Activated CD4-positive, alpha-beta memory T cell treated with anti-CD3 and anti-CD28 coated beads for 36 hours (primary cell): ENCODE measurements at regions not wholly inside any gene's neighbourhood (a gene's known extent, or its start where the extent isn't known, plus 50 kb on each side); places are given as distances from the start of the nearest gene placed in this dataset.

ENCODE experiments used
- CTCF ChIA-PET: fragments of 350-600 bp; sonication (Branson Sonifier 250); formaldehyde crosslinking; loops from one replicate; lab custom pipeline; 2021; ENCODE audit warnings: antibody characterized with exemption, inconsistent platforms; lab: Charles Lee
- POLR2A ChIA-PET: fragments of 350-600 bp; sonication (Branson Sonifier 250); formaldehyde crosslinking; loops from one replicate; lab custom pipeline; 2021; ENCODE audit warnings: antibody characterized with exemption; lab: Charles Lee
- DNase-seq: peaks from one replicate; pipeline ENCODE4 v3.0.0-alpha.2; 2020
- H3K27ac Mint-ChIP-seq: one replicate; pipeline ENCODE4 v1.8.0; 2021; ENCODE audit warnings: mixed read lengths
- H3K27me3 Mint-ChIP-seq: one replicate; pipeline ENCODE4 v1.8.0; 2021; ENCODE audit warnings: mixed read lengths
- H3K36me3 Mint-ChIP-seq: one replicate; pipeline ENCODE4 v1.8.0; 2021; ENCODE audit warnings: mixed read lengths
- H3K4me1 Mint-ChIP-seq: one replicate; pipeline ENCODE4 v1.8.0; 2021; ENCODE audit warnings: low read depth, mixed read lengths
- H3K4me3 Mint-ChIP-seq: one replicate; pipeline ENCODE4 v1.8.0; 2021; ENCODE audit warnings: mild to moderate bottlenecking, mixed read lengths
- H3K9me3 Mint-ChIP-seq: one replicate; pipeline ENCODE4 v1.8.0; 2021; ENCODE audit warnings: mixed read lengths
- intact Hi-C: fragments of 100-400 bp; cut with micrococcal nuclease; formaldehyde crosslinking; loops from one replicate; pipeline ENCODE4 v1.15.1; 2023

DNA sequence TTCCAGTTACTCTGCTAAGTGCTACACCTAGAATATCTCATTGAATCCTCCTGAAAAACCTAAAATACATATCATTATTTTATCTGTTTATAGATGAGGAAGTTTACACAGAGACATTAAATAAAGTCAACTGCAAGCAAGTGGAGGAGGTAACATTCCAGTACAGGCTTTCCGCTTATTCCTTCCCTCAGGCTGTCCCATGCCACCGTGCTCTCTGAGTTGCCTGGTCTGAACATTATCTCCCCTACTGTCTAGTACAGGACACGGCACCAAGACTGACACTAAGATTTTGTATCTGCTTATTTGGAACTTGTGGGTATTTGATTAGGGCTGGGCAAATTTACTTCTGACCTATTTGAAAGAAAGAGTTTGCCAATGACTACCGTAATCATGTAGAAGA lies 172.4 kb upstream of the STK32A start:
- Mint-ChIP-seq H3K4me1 (peaks cover 4% of the 10 kb centered on the region), H3K9me3 (no peaks in the 10 kb centered on the region), H3K4me3 (no peak overlapping the region), H3K36me3 (no peaks in the 10 kb centered on the region), H3K27me3 (no peaks in the 10 kb centered on the region), H3K27ac (no peak overlapping the region)
- ChIA-PET POLR2A (no interaction called here), CTCF (no interaction called here)
- intact Hi-C loops, result no loop called here
- DNase-seq, result no peak

DNA sequence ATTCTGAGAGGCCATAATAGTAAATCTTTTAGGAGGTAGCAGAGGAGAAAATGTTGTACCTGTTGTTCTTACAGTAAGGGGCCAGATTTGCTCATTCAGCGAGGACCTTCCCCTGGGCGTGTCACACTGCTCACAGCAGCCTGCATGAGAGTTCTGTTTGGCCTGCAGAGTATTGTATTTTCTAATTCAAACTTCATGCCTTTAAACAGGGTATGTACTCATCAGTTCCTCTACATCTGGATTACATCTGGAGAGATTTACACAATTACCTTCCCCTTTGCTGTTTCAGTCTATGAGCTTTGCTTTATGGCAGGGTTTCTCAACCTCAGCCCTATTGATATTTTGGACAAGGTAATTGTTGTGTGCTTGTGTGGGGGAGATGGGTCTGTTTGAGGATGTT lies 170.9 kb upstream of the STK32A start:
- peaks cover 4% of the 10 kb centered on the region for H3K4me1 Mint-ChIP-seq
- H3K4me3 Mint-ChIP-seq, result no peak overlapping the region
- ChIA-PET POLR2A (no interaction called here), CTCF (no interaction called here)
- H3K27me3 Mint-ChIP-seq, result no peaks in the 10 kb centered on the region
- no peak for DNase-seq
- no peaks in the 10 kb centered on the region for H3K36me3 Mint-ChIP-seq
- no peak overlapping the region for H3K27ac Mint-ChIP-seq
- H3K9me3 Mint-ChIP-seq, result no peaks in the 10 kb centered on the region
- intact Hi-C loops, result no loop called here

DNA sequence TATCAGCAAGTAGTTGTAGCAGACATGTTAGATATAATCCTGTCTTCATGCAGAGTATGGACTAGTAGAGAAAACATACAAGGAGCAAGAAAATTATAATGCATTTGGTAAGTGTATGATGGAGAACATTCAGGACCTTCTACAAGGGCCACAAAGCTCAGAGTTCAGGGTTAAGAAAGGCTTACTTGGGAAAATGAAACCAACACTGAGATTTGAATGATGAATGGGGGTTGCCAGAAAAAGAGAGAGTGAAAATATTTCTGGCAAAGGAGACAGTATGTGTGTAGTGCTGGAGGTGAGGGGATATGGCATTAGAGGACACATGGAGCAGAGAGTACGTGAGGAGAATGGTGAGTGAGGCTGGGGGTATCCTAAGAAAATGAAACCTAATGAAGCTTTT lies 169.8 kb upstream of the STK32A start:
- Mint-ChIP-seq H3K36me3 (no peaks in the 10 kb centered on the region), H3K4me3 (no peak overlapping the region), H3K27me3 (no peaks in the 10 kb centered on the region), H3K9me3 (no peaks in the 10 kb centered on the region), H3K4me1 (peaks cover 4% of the 10 kb centered on the region), H3K27ac (no peak overlapping the region)
- intact Hi-C loops, result no loop called here
- ChIA-PET POLR2A (no interaction called here), CTCF (no interaction called here)
- no peak for DNase-seq

- no peak overlapping the region for H3K27ac Mint-ChIP-seq
- no peaks in the 10 kb centered on the region for H3K36me3 Mint-ChIP-seq
- POLR2A ChIA-PET, result no interaction called here
- H3K27me3 Mint-ChIP-seq, result no peaks in the 10 kb centered on the region
- DNase-seq, result no peak
- peaks cover 4% of the 10 kb centered on the region for H3K4me1 Mint-ChIP-seq
- no peaks in the 10 kb centered on the region for H3K9me3 Mint-ChIP-seq
- intact Hi-C loops, result no loop called here
- CTCF ChIA-PET, result interaction anchor here (2.2 kb wide), 1 partner anchor 120 kb away, joined by 5 read pairs; no protein-coding TSS in a partner anchor
- no peak overlapping the region for H3K4me3 Mint-ChIP-seq
Observed at GRCh38 chr5:147068998-147069397, 165.8 kb upstream of the STK32A start.

DNA sequence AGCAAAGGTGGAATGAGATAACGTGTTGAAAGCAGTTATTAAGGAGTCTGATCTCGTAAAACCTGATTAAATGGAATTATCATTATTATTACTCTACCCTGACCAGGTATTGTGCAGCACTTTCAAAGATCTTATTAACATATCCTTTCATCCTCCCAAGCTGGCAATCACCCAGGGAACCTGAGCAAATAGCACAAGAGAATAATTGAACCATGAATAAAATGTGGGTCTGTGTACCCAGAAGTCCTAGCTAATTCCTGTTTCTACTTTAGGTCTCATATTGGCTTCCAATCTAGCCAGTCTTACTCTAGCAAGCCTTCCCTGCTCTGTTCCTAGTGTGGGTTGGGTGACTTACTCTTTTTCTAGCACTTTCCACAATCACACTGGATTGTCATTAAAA lies 162.2 kb upstream of the STK32A start:
- Mint-ChIP-seq H3K27ac (no peak overlapping the region), H3K27me3 (no peaks in the 10 kb centered on the region)

GRCh38 chr5:147073098-147073497 lies 161.7 kb upstream of the STK32A start:
- ChIA-PET POLR2A (interaction anchor here (0.6 kb wide), 1 partner anchor 246 kb away, joined by 3 read pairs; no protein-coding TSS in a partner anchor), CTCF (no interaction called here)
- H3K27me3 Mint-ChIP-seq, result no peaks in the 10 kb centered on the region
- H3K4me1 Mint-ChIP-seq, result no peaks in the 10 kb centered on the region
- no peak for DNase-seq
- no peaks in the 10 kb centered on the region for H3K9me3 Mint-ChIP-seq
- H3K4me3 Mint-ChIP-seq, result no peak overlapping the region
- intact Hi-C loops, result no loop called here
- no peaks in the 10 kb centered on the region for H3K36me3 Mint-ChIP-seq
- no peak overlapping the region for H3K27ac Mint-ChIP-seq

More for the DNA sequence above, 162.2 kb upstream of the STK32A start:
- POLR2A ChIA-PET, result interaction anchor here (0.6 kb wide), 1 partner anchor 246 kb away, joined by 3 read pairs; no protein-coding TSS in a partner anchor
- CTCF ChIA-PET, result no interaction called here
- no peaks in the 10 kb centered on the region for H3K36me3 Mint-ChIP-seq
- H3K4me3 Mint-ChIP-seq, result no peak overlapping the region
- intact Hi-C loops, result no loop called here
- no peaks in the 10 kb centered on the region for H3K9me3 Mint-ChIP-seq
- H3K4me1 Mint-ChIP-seq, result no peaks in the 10 kb centered on the region
- no peak for DNase-seq

- POLR2A ChIA-PET, result no interaction called here
- Mint-ChIP-seq H3K27ac (no peak overlapping the region), H3K36me3 (no peaks in the 10 kb centered on the region), H3K27me3 (no peaks in the 10 kb centered on the region), H3K4me3 (no peak overlapping the region), H3K9me3 (no peaks in the 10 kb centered on the region), H3K4me1 (no peaks in the 10 kb centered on the region)
- no peak for DNase-seq
- intact Hi-C loops, result no loop called here
- CTCF ChIA-PET, result interaction anchor here (1.5 kb wide), 1 partner anchor 23 kb away, joined by 3 read pairs; no protein-coding TSS in a partner anchor
Observed at GRCh38 chr5:147075187-147075586, 159.6 kb upstream of the STK32A start.

GRCh38 chr5:147080391-147080790 lies 154.4 kb upstream of the STK32A start:
- Mint-ChIP-seq H3K4me1 (no peaks in the 10 kb centered on the region), H3K4me3 (no peak overlapping the region), H3K27ac (no peak overlapping the region), H3K9me3 (no peaks in the 10 kb centered on the region), H3K27me3 (no peaks in the 10 kb centered on the region), H3K36me3 (no peaks in the 10 kb centered on the region)
- ChIA-PET CTCF (no interaction called here), POLR2A (no interaction called here)
- intact Hi-C loops, result no loop called here
- no peak for DNase-seq

- H3K27ac Mint-ChIP-seq, result no peak overlapping the region
- no peaks in the 10 kb centered on the region for H3K9me3 Mint-ChIP-seq
- intact Hi-C loops, result no loop called here
- DNase-seq, result no peak
- POLR2A ChIA-PET, result no interaction called here
- no peaks in the 10 kb centered on the region for H3K27me3 Mint-ChIP-seq
- CTCF ChIA-PET, result no interaction called here
- H3K4me3 Mint-ChIP-seq, result no peak overlapping the region
- H3K36me3 Mint-ChIP-seq, result no peaks in the 10 kb centered on the region
- no peaks in the 10 kb centered on the region for H3K4me1 Mint-ChIP-seq
Observed at GRCh38 chr5:147081311-147081764, 153.5 kb upstream of the STK32A start.

DNA sequence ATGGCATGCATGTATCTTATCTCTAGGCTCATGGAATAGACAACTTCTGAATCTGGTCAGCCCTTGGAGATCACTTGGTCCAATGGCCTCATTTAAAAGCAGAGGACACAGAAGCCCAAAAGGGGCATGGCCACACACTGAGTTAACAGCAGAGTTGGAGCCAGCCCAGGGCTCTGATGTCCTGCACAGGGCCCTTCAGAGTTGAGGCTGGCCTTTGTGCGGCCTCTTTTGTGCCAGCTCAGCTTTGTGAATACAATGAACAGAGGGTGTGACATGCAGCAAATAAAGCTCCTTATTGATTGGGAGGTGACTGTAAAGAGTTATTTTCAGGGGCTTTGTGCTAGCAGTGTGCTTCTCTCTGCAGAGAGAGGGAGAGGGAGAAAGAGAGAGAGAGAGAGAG lies 150.1 kb upstream of the STK32A start:
- no peak for DNase-seq
- Mint-ChIP-seq H3K4me1 (no peaks in the 10 kb centered on the region), H3K36me3 (no peaks in the 10 kb centered on the region), H3K9me3 (no peaks in the 10 kb centered on the region), H3K4me3 (no peak overlapping the region), H3K27ac (no peak overlapping the region), H3K27me3 (no peaks in the 10 kb centered on the region)
- CTCF ChIA-PET, result no interaction called here
- POLR2A ChIA-PET, result no interaction called here
- intact Hi-C loops, result no loop called here

- ChIA-PET CTCF (no interaction called here), POLR2A (no interaction called here)
- intact Hi-C loops, result no loop called here
- Mint-ChIP-seq H3K9me3 (no peaks in the 10 kb centered on the region), H3K4me1 (no peaks in the 10 kb centered on the region), H3K4me3 (no peak overlapping the region), H3K36me3 (no peaks in the 10 kb centered on the region), H3K27ac (no peak overlapping the region), H3K27me3 (no peaks in the 10 kb centered on the region)
- DNase-seq, result no peak
Observed at GRCh38 chr5:147085409-147085808, 149.4 kb upstream of the STK32A start.

DNA sequence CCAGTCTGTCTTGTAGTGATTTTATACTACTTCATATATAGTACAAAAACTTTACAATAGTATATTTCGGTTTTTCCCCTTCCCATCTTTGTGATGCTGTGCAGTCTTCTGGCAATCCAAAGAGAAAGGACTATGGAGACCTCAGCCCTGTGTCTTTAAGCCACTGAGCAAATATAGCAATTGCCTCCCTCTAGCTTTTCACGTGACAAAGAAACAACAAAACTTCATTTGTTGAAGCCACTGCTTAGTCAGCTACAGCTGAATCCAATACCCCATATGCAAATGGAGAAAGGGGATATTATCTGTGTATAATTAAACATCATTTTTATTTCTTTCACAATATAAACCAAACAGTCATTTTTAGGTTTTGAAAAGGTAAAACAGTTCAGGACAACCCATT lies 142.8 kb upstream of the STK32A start:
- Mint-ChIP-seq H3K9me3 (no peaks in the 10 kb centered on the region), H3K4me1 (no peaks in the 10 kb centered on the region), H3K4me3 (no peak overlapping the region), H3K36me3 (no peaks in the 10 kb centered on the region), H3K27me3 (peaks cover 3% of the 10 kb centered on the region), H3K27ac (no peak overlapping the region)
- DNase-seq, result no peak
- CTCF ChIA-PET, result no interaction called here
- intact Hi-C loops, result no loop called here
- POLR2A ChIA-PET, result no interaction called here

GRCh38 chr5:147093138-147093537 lies 141.7 kb upstream of the STK32A start:
- H3K36me3 Mint-ChIP-seq, result no peaks in the 10 kb centered on the region
- H3K27ac Mint-ChIP-seq, result no peak overlapping the region
- no peaks in the 10 kb centered on the region for H3K9me3 Mint-ChIP-seq
- ChIA-PET CTCF (no interaction called here), POLR2A (no interaction called here)
- H3K4me3 Mint-ChIP-seq, result no peak overlapping the region
- H3K27me3 Mint-ChIP-seq, result peaks cover 3% of the 10 kb centered on the region
- no peaks in the 10 kb centered on the region for H3K4me1 Mint-ChIP-seq
- no peak for DNase-seq
- intact Hi-C loops, result no loop called here
